HepG2 (cell line): ENCODE measurements at regions not wholly inside any gene's neighbourhood (a gene's known extent, or its start where the extent isn't known, plus 50 kb on each side); places are given as distances from the start of the nearest gene placed in this dataset.

Source experiments
- ATAC-seq: fragments of 200-7000 bp; cut with Tn5 transposase; 3 replicates; pipeline ENCODE4 v1.9.1; 2020; ENCODE audit warnings: mild to moderate bottlenecking, moderate library complexity
- BruUV-seq: library from RNA; stranded (reverse); fragments of 400-500 nt; replicated peaks from 2 replicates; lab custom pipeline; 2021; lab: Mats Ljungman, UMichigan
- CTCF ChIA-PET: fragments of 300-600 bp; formaldehyde crosslinking; extraction: SDS; loops from one replicate; lab custom pipeline; 2021; ENCODE audit warnings: low total read pairs, inconsistent platforms, low intra/inter-chr PET ratio; lab: Yijun Ruan, JAX
- POLR2A ChIA-PET: fragments of 350-600 bp; sonication (Branson Sonifier 250); formaldehyde crosslinking; loops from one replicate; lab custom pipeline; 2020; ENCODE audit warnings: antibody characterized with exemption, inconsistent platforms; lab: Yijun Ruan, JAX
- DNase-seq: peaks from one replicate; pipeline ENCODE4 v3.0.0-alpha.2; 2015; ENCODE audit warnings: low spot score
- FAIRE-seq: peaks from 3 replicates; lab custom pipeline; 2011; peaks lifted over from hg19 to GRCh38; lab: Jason Lieb, UNC
- H2AFZ ChIP-seq: one replicate; pipeline ENCODE4 v1.6.1; 2011; ENCODE audit warnings: low read length, inconsistent platforms
- H3K27ac ChIP-seq: fragments of 300-600 bp; 3 replicates; pipeline ENCODE4 v1.8.0; 2011; ENCODE audit warnings: mixed run types, mild to moderate bottlenecking, mixed read lengths, low read length, inconsistent platforms; ENCODE audit not compliant: insufficient read depth; ENCODE audit errors: extremely low read length
- H3K27me3 ChIP-seq, 2 experiments: fragments of 200-600 bp in 1 of 2; 2 replicates in 1 of 2; 3 replicates in 1 of 2; pipeline versions ENCODE4 v1.6.0 to v1.8.0; 2011; ENCODE audit warnings: low read length in 2 of 2, mild to moderate bottlenecking in 2 of 2, moderate library complexity in 2 of 2, inconsistent platforms in 1 of 2; ENCODE audit not compliant: insufficient read depth in 2 of 2, control insufficient read depth in 1 of 2
- H3K36me3 ChIP-seq, 2 experiments: fragments of 200-600 bp in 1 of 2; replicated peaks in 1 of 2; 2 replicates in 1 of 2; 3 replicates in 1 of 2; pipeline versions ENCODE4 v1.5.1 to v1.8.0; 2011; ENCODE audit warnings: low read length in 2 of 2, inconsistent platforms in 1 of 2; ENCODE audit not compliant: insufficient read depth in 2 of 2, control insufficient read depth in 1 of 2
- H3K4me1 ChIP-seq: 2 replicates; pipeline ENCODE4 v1.5.1; 2012; ENCODE audit warnings: low read length, inconsistent platforms; ENCODE audit not compliant: insufficient read depth
- H3K4me2 ChIP-seq: 2 replicates; pipeline ENCODE4 v1.6.0; 2011; ENCODE audit warnings: low read depth, low read length, inconsistent platforms
- H3K4me3 ChIP-seq, 3 experiments: fragments of 200-600 bp in 1 of 3; sonication (generic), shearing (Covaris generic) in 1 of 3; replicated peaks in 1 of 3; 2 replicates each; pipeline ENCODE4 v1.5.1; 2011 to 2016; ENCODE audit warnings: low read length in 3 of 3, inconsistent platforms in 2 of 3, low read depth in 2 of 3, mild to moderate bottlenecking in 2 of 3, control low read depth in 1 of 3, mixed read lengths in 1 of 3; ENCODE audit not compliant: insufficient read depth in 1 of 3
- H3K79me2 ChIP-seq: one replicate; pipeline ENCODE4 v1.6.1; 2011; ENCODE audit warnings: low read length, inconsistent platforms; ENCODE audit not compliant: insufficient read depth
- H3K9ac ChIP-seq: 2 replicates; pipeline ENCODE4 v1.6.0; 2011; ENCODE audit warnings: mild to moderate bottlenecking, low read depth, low read length, inconsistent platforms; ENCODE audit not compliant: insufficient read depth
- H3K9me3 ChIP-seq: 2 replicates; pipeline ENCODE4 v1.5.1; 2012; ENCODE audit warnings: mild to moderate bottlenecking, low read length
- H4K20me1 ChIP-seq: 2 replicates; pipeline ENCODE4 v1.6.0; 2011; ENCODE audit warnings: inconsistent platforms, mild to moderate bottlenecking, low read length, moderate library complexity; ENCODE audit not compliant: insufficient read depth
- BCL6 ChIP-seq: IDR thresholded peaks from 2 replicates; pipeline ENCODE4 v1.6.1; 2016; ENCODE audit warnings: missing genetic modification reagents, missing compliant biosample characterization
- CBX5 ChIP-seq: sonication (generic); formaldehyde crosslinking; IDR thresholded peaks from 2 replicates; pipeline ENCODE4 v1.4.0; 2020; ENCODE audit warnings: missing genetic modification reagents, borderline replicate concordance
- E2F5 ChIP-seq: sonication (generic); formaldehyde crosslinking; conservative IDR thresholded peaks from 2 replicates; pipeline ENCODE4 v1.4.0; 2020; ENCODE audit warnings: missing genetic modification reagents
- HDAC1 ChIP-seq: sonication (generic); formaldehyde crosslinking; IDR thresholded peaks from 2 replicates; pipeline ENCODE4 v1.5.1; 2020; ENCODE audit warnings: mild to moderate bottlenecking, missing genetic modification reagents
- JUNB ChIP-seq: sonication (generic); formaldehyde crosslinking; IDR thresholded peaks from 2 replicates; pipeline ENCODE4 v1.8.0; 2022; ENCODE audit warnings: missing genetic modification reagents, mild to moderate bottlenecking, borderline replicate concordance
- NR2F1 ChIP-seq, 2 experiments: fragments of 450-650 bp in 1 of 2; formaldehyde crosslinking in 1 of 2; IDR thresholded peaks; 2 replicates each; pipeline versions ENCODE4 v1.5.0 to v1.6.1; 2016 to 2020; ENCODE audit warnings: mild to moderate bottlenecking in 1 of 2, missing compliant biosample characterization in 1 of 2, missing genetic modification reagents in 1 of 2, moderate library complexity in 1 of 2
- PPARG ChIP-seq: conservative IDR thresholded peaks from 2 replicates; pipeline ENCODE4 v1.6.1; 2016; ENCODE audit warnings: missing biosample characterization, missing genetic modification reagents
- SALL1 ChIP-seq: sonication (generic); formaldehyde crosslinking; IDR thresholded peaks from 2 replicates; pipeline ENCODE4 v1.8.0; 2022; ENCODE audit warnings: mild to moderate bottlenecking, missing genetic modification reagents
- SP1 ChIP-seq, 2 experiments: fragments of 450-650 bp in 1 of 2; sonication (generic) in 1 of 2; formaldehyde crosslinking in 1 of 2; IDR thresholded peaks; 2 replicates each; pipeline versions ENCODE4 v1.4.0 to v1.6.1; 2016 to 2020; ENCODE audit warnings: missing genetic modification reagents in 1 of 2
- ZNF280B ChIP-seq: sonication (generic); formaldehyde crosslinking; IDR thresholded peaks from 2 replicates; pipeline ENCODE4 v1.5.0; 2020; ENCODE audit warnings: missing genetic modification reagents, mild to moderate bottlenecking, borderline replicate concordance
- ZNF432 ChIP-seq: sonication (generic); formaldehyde crosslinking; IDR thresholded peaks from 2 replicates; pipeline ENCODE4 v1.5.0; 2020; ENCODE audit warnings: missing genetic modification reagents, mild to moderate bottlenecking, borderline replicate concordance
- ZNF652 ChIP-seq: IDR thresholded peaks from 2 replicates; pipeline ENCODE4 v1.6.1; 2016; ENCODE audit warnings: low read depth, borderline replicate concordance
- ZNF687 ChIP-seq: sonication (generic); formaldehyde crosslinking; IDR thresholded peaks from 2 replicates; pipeline ENCODE4 v1.5.1; 2020; ENCODE audit warnings: mild to moderate bottlenecking, missing genetic modification reagents, moderate library complexity
- ZNF766 ChIP-seq: sonication (generic); formaldehyde crosslinking; IDR thresholded peaks from 2 replicates; pipeline ENCODE4 v1.5.0; 2020; ENCODE audit warnings: missing genetic modification reagents, borderline replicate concordance
- WGBS: methylation state at CpG from one replicate; pipeline ENCODE4 v1.1.6; 2017; ENCODE audit warnings: low lambda C conversion rate; 5-methylcytosine and 5-hydroxymethylcytosine counted together
- in situ Hi-C: cut with HindIII; loops from 2 replicates; pipeline ENCODE4 v1.10.0; 2017; ENCODE audit warnings: low pct_unique_long_range_greater_than_20kb; ENCODE audit not compliant: extremely low pct_ligation_motif_present
- intact Hi-C: fragments of 100-400 bp; cut with micrococcal nuclease; formaldehyde crosslinking; loops from one replicate; pipeline ENCODE4 v1.10.0; 2022; ENCODE audit not compliant: unreplicated experiment
- TF ChIP-seq, protein P1 (sequence below): IDR thresholded peaks from 2 replicates; pipeline ENCODE4 v1.6.1; 2016; ENCODE audit warnings: mild to moderate bottlenecking, missing biosample characterization, missing genetic modification reagents
- TF ChIP-seq, protein P2 (sequence below): sonication (generic); formaldehyde crosslinking; IDR thresholded peaks from 2 replicates; pipeline ENCODE4 v1.4.0; 2020; ENCODE audit warnings: missing genetic modification reagents, mild to moderate bottlenecking, borderline replicate concordance

DNA sequence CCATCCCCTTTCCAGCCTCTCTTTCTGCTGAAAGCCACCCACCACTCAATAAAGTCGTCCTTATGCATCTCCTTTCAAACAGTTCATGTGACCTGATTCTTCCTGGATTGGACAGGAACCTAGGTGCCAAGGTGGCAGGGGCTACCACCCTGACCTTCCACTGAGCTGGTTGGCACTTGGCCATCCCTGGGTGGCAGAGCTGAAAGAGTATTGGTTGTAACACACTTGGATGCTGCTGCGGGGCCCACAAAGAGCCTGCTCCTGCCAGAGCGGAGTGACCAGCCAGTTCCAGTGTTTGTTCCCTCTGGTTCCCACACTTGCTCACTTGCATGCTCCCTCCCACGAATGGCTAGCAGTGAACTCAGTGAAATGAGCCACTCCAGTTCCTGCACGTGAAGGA, 57.2 kb upstream of the OR4C15 start:
- Histone ChIP-seq H3K4me2 (no peak overlapping the region), H3K4me1 (no peaks in the 10 kb centered on the region), H3K36me3 (no peaks in the 10 kb centered on the region), H3K27ac (no peak overlapping the region), H2AFZ (no peak overlapping the region), H3K9ac (no peak overlapping the region), H3K27me3 (no peaks in the 10 kb centered on the region), H4K20me1 (no peaks in the 10 kb centered on the region), H3K9me3 (peaks cover 81% of the 10 kb centered on the region), H3K4me3 (no peak overlapping the region), H3K79me2 (no peaks in the 10 kb centered on the region)
- ATAC-seq = no peak
- BruUV-seq = no TSS peak
- TF ChIP-seq NR2F1 (CRISPR knock-in tag; IDR thresholded peaks at IDR 0.05) = no peak
- no peak for TF ChIP-seq JUNB
- no peak for TF ChIP-seq HDAC1 (CRISPR knock-in tag)
- TF ChIP-seq E2F5 = no peak
- TF ChIP-seq BCL6 (CRISPR knock-in tag) = no peak
- TF ChIP-seq ZNF432 (CRISPR knock-in tag) = no peak
- TF ChIP-seq, protein P1, sequence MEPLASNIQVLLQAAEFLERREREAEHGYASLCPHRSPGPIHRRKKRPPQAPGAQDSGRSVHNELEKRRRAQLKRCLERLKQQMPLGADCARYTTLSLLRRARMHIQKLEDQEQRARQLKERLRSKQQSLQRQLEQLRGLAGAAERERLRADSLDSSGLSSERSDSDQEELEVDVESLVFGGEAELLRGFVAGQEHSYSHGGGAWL (CRISPR knock-in tag) = no peak
- TF ChIP-seq CBX5 = no peak
- no peak for TF ChIP-seq PPARG
- no peak for TF ChIP-seq ZNF687 (CRISPR knock-in tag)
- TF ChIP-seq, protein P2, sequence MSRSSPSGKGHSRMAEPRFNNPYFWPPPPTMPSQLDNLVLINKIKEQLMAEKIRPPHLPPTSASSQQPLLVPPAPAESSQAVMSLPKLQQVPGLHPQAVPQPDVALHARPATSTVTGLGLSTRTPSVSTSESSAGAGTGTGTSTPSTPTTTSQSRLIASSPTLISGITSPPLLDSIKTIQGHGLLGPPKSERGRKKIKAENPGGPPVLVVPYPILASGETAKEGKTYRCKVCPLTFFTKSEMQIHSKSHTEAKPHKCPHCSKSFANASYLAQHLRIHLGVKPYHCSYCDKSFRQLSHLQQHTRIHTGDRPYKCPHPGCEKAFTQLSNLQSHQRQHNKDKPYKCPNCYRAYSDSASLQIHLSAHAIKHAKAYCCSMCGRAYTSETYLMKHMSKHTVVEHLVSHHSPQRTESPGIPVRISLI (CRISPR knock-in tag) = no peak
- no peak for TF ChIP-seq ZNF652
- TF ChIP-seq SP1 (IDR thresholded peaks at IDR 0.05) = no peak
- no peak for TF ChIP-seq SP1 (CRISPR knock-in tag; IDR thresholded peaks at IDR 0.05)
- no peak for TF ChIP-seq ZNF766 (CRISPR knock-in tag)
- no peak for TF ChIP-seq ZNF280B (CRISPR knock-in tag)
- TF ChIP-seq SALL1 = no peak
- in situ Hi-C loops = no loop called here
- POLR2A ChIA-PET = no interaction called here
- CTCF ChIA-PET = no interaction called here
- no peak for FAIRE-seq
- 0% methylated on average over 4 of the region's 5 CpGs for WGBS
- intact Hi-C loops = no loop called here
- DNase-seq = no peak
